HEK293 (cell line): ENCODE measurements at regions not wholly inside any gene's neighbourhood (a gene's known extent, or its start where the extent isn't known, plus 50 kb on each side); places are given as distances from the start of the nearest gene placed in this dataset.

Source experiments
- AEBP2 ChIP-seq: fragments of 450-650 bp; formaldehyde crosslinking; IDR thresholded peaks from 2 replicates; pipeline ENCODE4 v1.5.1; 2016; ENCODE audit warnings: missing biosample characterization, missing genetic modification characterization, borderline replicate concordance
- GLI2 ChIP-seq: fragments of 450-650 bp; formaldehyde crosslinking; IDR thresholded peaks from 2 replicates; pipeline ENCODE4; 2017; ENCODE audit warnings: missing biosample characterization, missing genetic modification characterization, low read depth, borderline replicate concordance
- HOXD13 ChIP-seq: sonication (generic); formaldehyde crosslinking; IDR thresholded peaks from 2 replicates; pipeline ENCODE4 v1.8.0; 2022; ENCODE audit warnings: missing genetic modification reagents, borderline replicate concordance
- KLF9 ChIP-seq: fragments of 450-650 bp; formaldehyde crosslinking; IDR thresholded peaks from 2 replicates; pipeline ENCODE4 v1.5.1; 2016; ENCODE audit warnings: missing biosample characterization, missing genetic modification characterization, low read depth
- PRDM2 ChIP-seq: fragments of 450-650 bp; formaldehyde crosslinking; IDR thresholded peaks from 2 replicates; pipeline ENCODE4 v1.5.1; 2016; ENCODE audit warnings: missing biosample characterization, missing genetic modification characterization, borderline replicate concordance
- SCRT2 ChIP-seq: fragments of 450-650 bp; formaldehyde crosslinking; IDR thresholded peaks from 2 replicates; pipeline ENCODE4 v1.5.1; 2016; ENCODE audit warnings: missing biosample characterization, missing genetic modification characterization
- SP2 ChIP-seq: fragments of 450-650 bp; formaldehyde crosslinking; IDR thresholded peaks from 2 replicates; pipeline ENCODE4 v1.5.1; 2016; ENCODE audit warnings: missing biosample characterization, missing genetic modification characterization
- ZBTB8A ChIP-seq: fragments of 450-650 bp; formaldehyde crosslinking; IDR thresholded peaks from 2 replicates; pipeline ENCODE4 v1.5.1; 2016; ENCODE audit warnings: missing biosample characterization, missing genetic modification characterization
- ZFP37 ChIP-seq: fragments of 450-650 bp; formaldehyde crosslinking; IDR thresholded peaks from 2 replicates; pipeline ENCODE4 v1.5.1; 2016; ENCODE audit warnings: missing biosample characterization, missing genetic modification characterization
- ZNF146 ChIP-seq: fragments of 450-650 bp; formaldehyde crosslinking; IDR thresholded peaks from 2 replicates; pipeline ENCODE4 v1.5.1; 2016; ENCODE audit warnings: missing biosample characterization, missing genetic modification characterization
- ZNF157 ChIP-seq: fragments of 450-650 bp; formaldehyde crosslinking; IDR thresholded peaks from 2 replicates; pipeline ENCODE4 v1.5.1; 2016; ENCODE audit warnings: missing biosample characterization, missing genetic modification characterization
- ZNF174 ChIP-seq: fragments of 450-650 bp; formaldehyde crosslinking; IDR thresholded peaks from 2 replicates; pipeline ENCODE4 v1.5.0; 2017; ENCODE audit warnings: missing biosample characterization, mild to moderate bottlenecking, missing genetic modification characterization
- ZNF2 ChIP-seq: fragments of 450-650 bp; formaldehyde crosslinking; IDR thresholded peaks from 2 replicates; pipeline ENCODE4 v1.5.1; 2016; ENCODE audit warnings: missing biosample characterization, missing genetic modification characterization
- ZNF274 ChIP-seq, 2 experiments: fragments of 200-500 bp in 1 of 2; fragments of 450-650 bp in 1 of 2; sonication (Bioruptor generic) in 1 of 2; formaldehyde crosslinking in 1 of 2; IDR thresholded peaks; 2 replicates each; pipeline versions ENCODE4 v1.5.1 to v1.6.1; 2014 to 2016; ENCODE audit warnings: borderline replicate concordance in 1 of 2, inconsistent platforms in 1 of 2, low read length in 1 of 2, missing biosample characterization in 1 of 2, missing genetic modification characterization in 1 of 2
- ZNF350 ChIP-seq: fragments of 450-650 bp; formaldehyde crosslinking; IDR thresholded peaks from 2 replicates; pipeline ENCODE4 v1.5.0; 2017; ENCODE audit warnings: missing biosample characterization, mild to moderate bottlenecking, missing genetic modification characterization
- ZNF426 ChIP-seq: fragments of 450-650 bp; formaldehyde crosslinking; IDR thresholded peaks from 2 replicates; pipeline ENCODE4 v1.5.1; 2017; ENCODE audit warnings: missing biosample characterization, missing genetic modification characterization, mild to moderate bottlenecking, inconsistent platforms, moderate library complexity
- ZNF585B ChIP-seq: fragments of 450-650 bp; formaldehyde crosslinking; IDR thresholded peaks from 2 replicates; pipeline ENCODE4 v1.5.1; 2016; ENCODE audit warnings: missing biosample characterization, missing genetic modification characterization
- ZNF664 ChIP-seq: fragments of 450-650 bp; formaldehyde crosslinking; IDR thresholded peaks from 2 replicates; pipeline ENCODE4 v1.5.1; 2016; ENCODE audit warnings: missing biosample characterization, missing genetic modification characterization
- ZNF785 ChIP-seq: fragments of 450-650 bp; formaldehyde crosslinking; IDR thresholded peaks from 2 replicates; pipeline ENCODE4 v1.5.1; 2016; ENCODE audit warnings: missing biosample characterization, missing genetic modification characterization
- ZNF791 ChIP-seq: fragments of 450-650 bp; formaldehyde crosslinking; IDR thresholded peaks from 2 replicates; pipeline ENCODE4 v1.5.1; 2016; ENCODE audit warnings: missing biosample characterization, missing genetic modification characterization
- TF ChIP-seq, protein P1 (sequence below): fragments of 450-650 bp; formaldehyde crosslinking; conservative IDR thresholded peaks from 2 replicates; pipeline ENCODE4 v1.5.1; 2016; ENCODE audit warnings: low read depth, missing biosample characterization, missing genetic modification characterization
- TF ChIP-seq, protein P2 (sequence below): sonication (generic); formaldehyde crosslinking; IDR thresholded peaks from 2 replicates; pipeline ENCODE4 v1.8.1; 2022; ENCODE audit warnings: mild to moderate bottlenecking, moderate library complexity, missing genetic modification reagents
- TF ChIP-seq, protein P3 (sequence below): fragments of 450-650 bp; formaldehyde crosslinking; IDR thresholded peaks from 2 replicates; pipeline ENCODE4 v1.5.1; 2016; ENCODE audit warnings: missing biosample characterization, missing genetic modification characterization
- TF ChIP-seq, protein P4 (sequence below): fragments of 450-650 bp; formaldehyde crosslinking; IDR thresholded peaks from 2 replicates; pipeline ENCODE4 v1.5.1; 2017; ENCODE audit warnings: missing biosample characterization, mild to moderate bottlenecking, missing genetic modification characterization, moderate library complexity

GRCh38 chr5:125317536-125317995, 571.1 kb upstream of the ZNF608 start (continued):
- TF ChIP-seq ZNF157 (tag by site-specific recombination) (no peak), ZNF785 (tag by site-specific recombination) (no peak), ZNF174 (tag by site-specific recombination) (no peak), SP2 (tag by site-specific recombination) (0 out of 2 replicates have a peak, but pooled peaks have one; percentile 6), ZFP37 (peak; percentile 14; the same call in 1 of the 2 replicates), ZNF274 (IDR thresholded peaks at IDR 0.05; ENCODE audit: low read length) (no peak), ZNF274 (tag by site-specific recombination; IDR thresholded peaks at IDR 0.05; ENCODE audit: borderline replicate concordance) (no peak), ZNF664 (no peak), KLF9 (0 out of 2 replicates have a peak, but pooled peaks have one; percentile 33), ZNF350 (tag by site-specific recombination) (no peak), ZNF585B (tag by site-specific recombination) (no peak), ZNF791 (no peak), PRDM2 (tag by site-specific recombination) (no peak), ZNF2 (0 out of 2 replicates have a peak, but pooled peaks have one; percentile 14), ZNF426 (no peak), AEBP2 (tag by site-specific recombination) (no peak), SCRT2 (tag by site-specific recombination) (0 out of 2 replicates have a peak, but pooled peaks have one; percentile 29), GLI2 (tag by site-specific recombination) (peak; percentile 26), ZNF146 (tag by site-specific recombination) (0 out of 2 replicates have a peak, but pooled peaks have one; percentile 5), ZBTB8A (tag by site-specific recombination) (0 out of 2 replicates have a peak, but pooled peaks have one; percentile 19), HOXD13 (CRISPR knock-in tag) (0 out of 2 replicates have a peak, but pooled peaks have one; percentile 4)
- TF ChIP-seq, protein P1, sequence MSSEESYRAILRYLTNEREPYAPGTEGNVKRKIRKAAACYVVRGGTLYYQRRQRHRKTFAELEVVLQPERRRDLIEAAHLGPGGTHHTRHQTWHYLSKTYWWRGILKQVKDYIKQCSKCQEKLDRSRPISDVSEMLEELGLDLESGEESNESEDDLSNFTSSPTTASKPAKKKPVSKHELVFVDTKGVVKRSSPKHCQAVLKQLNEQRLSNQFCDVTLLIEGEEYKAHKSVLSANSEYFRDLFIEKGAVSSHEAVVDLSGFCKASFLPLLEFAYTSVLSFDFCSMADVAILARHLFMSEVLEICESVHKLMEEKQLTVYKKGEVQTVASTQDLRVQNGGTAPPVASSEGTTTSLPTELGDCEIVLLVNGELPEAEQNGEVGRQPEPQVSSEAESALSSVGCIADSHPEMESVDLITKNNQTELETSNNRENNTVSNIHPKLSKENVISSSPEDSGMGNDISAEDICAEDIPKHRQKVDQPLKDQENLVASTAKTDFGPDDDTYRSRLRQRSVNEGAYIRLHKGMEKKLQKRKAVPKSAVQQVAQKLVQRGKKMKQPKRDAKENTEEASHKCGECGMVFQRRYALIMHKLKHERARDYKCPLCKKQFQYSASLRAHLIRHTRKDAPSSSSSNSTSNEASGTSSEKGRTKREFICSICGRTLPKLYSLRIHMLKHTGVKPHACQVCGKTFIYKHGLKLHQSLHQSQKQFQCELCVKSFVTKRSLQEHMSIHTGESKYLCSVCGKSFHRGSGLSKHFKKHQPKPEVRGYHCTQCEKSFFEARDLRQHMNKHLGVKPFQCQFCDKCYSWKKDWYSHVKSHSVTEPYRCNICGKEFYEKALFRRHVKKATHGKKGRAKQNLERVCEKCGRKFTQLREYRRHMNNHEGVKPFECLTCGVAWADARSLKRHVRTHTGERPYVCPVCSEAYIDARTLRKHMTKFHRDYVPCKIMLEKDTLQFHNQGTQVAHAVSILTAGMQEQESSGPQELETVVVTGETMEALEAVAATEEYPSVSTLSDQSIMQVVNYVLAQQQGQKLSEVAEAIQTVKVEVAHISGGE = no peak
- TF ChIP-seq, protein P2, sequence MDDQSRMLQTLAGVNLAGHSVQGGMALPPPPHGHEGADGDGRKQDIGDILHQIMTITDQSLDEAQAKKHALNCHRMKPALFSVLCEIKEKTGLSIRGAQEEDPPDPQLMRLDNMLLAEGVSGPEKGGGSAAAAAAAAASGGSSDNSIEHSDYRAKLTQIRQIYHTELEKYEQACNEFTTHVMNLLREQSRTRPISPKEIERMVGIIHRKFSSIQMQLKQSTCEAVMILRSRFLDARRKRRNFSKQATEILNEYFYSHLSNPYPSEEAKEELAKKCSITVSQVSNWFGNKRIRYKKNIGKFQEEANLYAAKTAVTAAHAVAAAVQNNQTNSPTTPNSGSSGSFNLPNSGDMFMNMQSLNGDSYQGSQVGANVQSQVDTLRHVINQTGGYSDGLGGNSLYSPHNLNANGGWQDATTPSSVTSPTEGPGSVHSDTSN (CRISPR knock-in tag) = no peak
- TF ChIP-seq, protein P3, sequence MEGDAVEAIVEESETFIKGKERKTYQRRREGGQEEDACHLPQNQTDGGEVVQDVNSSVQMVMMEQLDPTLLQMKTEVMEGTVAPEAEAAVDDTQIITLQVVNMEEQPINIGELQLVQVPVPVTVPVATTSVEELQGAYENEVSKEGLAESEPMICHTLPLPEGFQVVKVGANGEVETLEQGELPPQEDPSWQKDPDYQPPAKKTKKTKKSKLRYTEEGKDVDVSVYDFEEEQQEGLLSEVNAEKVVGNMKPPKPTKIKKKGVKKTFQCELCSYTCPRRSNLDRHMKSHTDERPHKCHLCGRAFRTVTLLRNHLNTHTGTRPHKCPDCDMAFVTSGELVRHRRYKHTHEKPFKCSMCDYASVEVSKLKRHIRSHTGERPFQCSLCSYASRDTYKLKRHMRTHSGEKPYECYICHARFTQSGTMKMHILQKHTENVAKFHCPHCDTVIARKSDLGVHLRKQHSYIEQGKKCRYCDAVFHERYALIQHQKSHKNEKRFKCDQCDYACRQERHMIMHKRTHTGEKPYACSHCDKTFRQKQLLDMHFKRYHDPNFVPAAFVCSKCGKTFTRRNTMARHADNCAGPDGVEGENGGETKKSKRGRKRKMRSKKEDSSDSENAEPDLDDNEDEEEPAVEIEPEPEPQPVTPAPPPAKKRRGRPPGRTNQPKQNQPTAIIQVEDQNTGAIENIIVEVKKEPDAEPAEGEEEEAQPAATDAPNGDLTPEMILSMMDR = no peak
- TF ChIP-seq, protein P4, sequence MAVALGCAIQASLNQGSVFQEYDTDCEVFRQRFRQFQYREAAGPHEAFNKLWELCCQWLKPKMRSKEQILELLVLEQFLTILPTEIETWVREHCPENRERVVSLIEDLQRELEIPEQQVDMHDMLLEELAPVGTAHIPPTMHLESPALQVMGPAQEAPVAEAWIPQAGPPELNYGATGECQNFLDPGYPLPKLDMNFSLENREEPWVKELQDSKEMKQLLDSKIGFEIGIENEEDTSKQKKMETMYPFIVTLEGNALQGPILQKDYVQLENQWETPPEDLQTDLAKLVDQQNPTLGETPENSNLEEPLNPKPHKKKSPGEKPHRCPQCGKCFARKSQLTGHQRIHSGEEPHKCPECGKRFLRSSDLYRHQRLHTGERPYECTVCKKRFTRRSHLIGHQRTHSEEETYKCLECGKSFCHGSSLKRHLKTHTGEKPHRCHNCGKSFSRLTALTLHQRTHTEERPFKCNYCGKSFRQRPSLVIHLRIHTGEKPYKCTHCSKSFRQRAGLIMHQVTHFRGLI (tag by site-specific recombination) = no peak; the same call in 1 of the 2 replicates
